ENCODE measurements at regions not wholly inside any gene's neighbourhood (a gene's known extent, or its start where the extent isn't known, plus 50 kb on each side); places are given as distances from the start of the nearest gene placed in this dataset.

DNA sequence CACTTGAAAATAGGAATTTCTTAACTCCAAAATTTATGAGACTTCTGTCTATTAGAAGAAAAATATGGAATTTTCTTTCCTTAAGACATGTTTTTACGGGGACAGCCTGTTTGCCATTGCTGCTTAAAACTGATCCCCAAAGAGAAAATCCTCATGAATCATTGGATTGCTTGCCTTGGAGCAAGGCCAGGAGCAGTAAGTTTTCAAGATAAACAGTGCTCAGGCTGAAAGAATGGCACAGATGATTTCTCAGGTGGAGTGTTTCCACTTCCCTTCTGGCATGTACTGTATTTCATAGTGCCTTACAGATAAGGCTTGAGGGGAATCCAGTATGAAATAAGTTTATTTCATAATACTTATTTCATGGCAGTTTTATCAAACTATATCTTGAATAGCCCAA lies 74.3 kb upstream of the MMADHC start:
- Mint-ChIP-seq H3K4me1 (peaks cover 1 to 2% of the 10 kb centered on the region in 2 experiments), H3K27me3 (ENCODE audit: low read depth) (no peaks in the 10 kb centered on the region), H3K27ac (no peak overlapping the region), H3K9me3 (peaks cover 0 to 4% of the 10 kb centered on the region in 2 experiments; a peak in 1 of 5 replicates), H3K36me3 (ENCODE audit: insufficient read depth in 1 of 3, low read depth in 3 of 3) (no peaks in the 10 kb centered on the region), H3K4me3 (no peak overlapping the region)
- no peak overlapping the region for H2BK20ac ChIP-seq (ENCODE audit: low read depth, low read length, poor library complexity, severe bottlenecking)
- WGBS (ENCODE audit: extremely low coverage, insufficient read length, low lambda C conversion rate) = no CpG with 5 or more reads among the region's 1 CpG
- no peak for DNase-seq
- H3K4me1 ChIP-seq (ENCODE audit: insufficient read depth, low read length) = no peaks in the 10 kb centered on the region
- H3K79me2 ChIP-seq (ENCODE audit: insufficient read depth, low read length) = no peaks in the 10 kb centered on the region
- H3K79me1 ChIP-seq (ENCODE audit: insufficient read depth, low read depth, low read length, poor library complexity, severe bottlenecking) = no peaks in the 10 kb centered on the region
- no peak overlapping the region for H4K91ac ChIP-seq (ENCODE audit: insufficient read length, low read depth, low read length)
- no peak overlapping the region for H3K23ac ChIP-seq (ENCODE audit: insufficient read length, low read depth, low read length)
- H3K56ac ChIP-seq (ENCODE audit: insufficient read length, low read depth, low read length) = no peak overlapping the region
- H3K4me2 ChIP-seq (ENCODE audit: insufficient read depth, insufficient read length, low read length) = no peak overlapping the region
- no peaks in the 10 kb centered on the region for H3K27me3 ChIP-seq (ENCODE audit: insufficient read depth, low read length)
- H3T11ph ChIP-seq (ENCODE audit: low read length) = no peak overlapping the region
- H4K20me1 ChIP-seq (ENCODE audit: control insufficient read depth, insufficient read depth, insufficient read length) = no peaks in the 10 kb centered on the region
- H4K8ac ChIP-seq (replicated peaks; ENCODE audit: insufficient read length, low read depth, low read length) = no peak overlapping the region
- H2AK5ac ChIP-seq (ENCODE audit: insufficient read length, low read length) = no peak overlapping the region
- H2AFZ ChIP-seq (ENCODE audit: low read length) = no peak overlapping the region
- H2BK12ac ChIP-seq (ENCODE audit: insufficient read length, low read depth, low read length) = no peak overlapping the region
- no peak overlapping the region for H3K18ac ChIP-seq (ENCODE audit: insufficient read length, low read depth, low read length)
- no peak overlapping the region for H2BK5ac ChIP-seq (ENCODE audit: insufficient read length, low read length)
- no peak overlapping the region for H3K27ac ChIP-seq (ENCODE audit: insufficient read length, low read depth, low read length)
- H3K14ac ChIP-seq (ENCODE audit: insufficient read depth, low read length) = no peak overlapping the region
- H2BK15ac ChIP-seq (ENCODE audit: low read depth, low read length) = no peak overlapping the region
- H3K9me3 ChIP-seq (ENCODE audit: control insufficient read depth, low read depth, low read length) = no peaks in the 10 kb centered on the region
- H3K4ac ChIP-seq (ENCODE audit: low read depth, low read length) = no peak overlapping the region
- H3K23me2 ChIP-seq (ENCODE audit: insufficient read length, low read depth, low read length, poor library complexity, severe bottlenecking) = no peaks in the 10 kb centered on the region
- no peak overlapping the region for H4K5ac ChIP-seq (ENCODE audit: insufficient read length, low read depth, low read length)
- no peak overlapping the region for H2BK120ac ChIP-seq (ENCODE audit: low read depth, low read length, poor library complexity, severe bottlenecking)
- TF ChIP-seq, protein P1, sequence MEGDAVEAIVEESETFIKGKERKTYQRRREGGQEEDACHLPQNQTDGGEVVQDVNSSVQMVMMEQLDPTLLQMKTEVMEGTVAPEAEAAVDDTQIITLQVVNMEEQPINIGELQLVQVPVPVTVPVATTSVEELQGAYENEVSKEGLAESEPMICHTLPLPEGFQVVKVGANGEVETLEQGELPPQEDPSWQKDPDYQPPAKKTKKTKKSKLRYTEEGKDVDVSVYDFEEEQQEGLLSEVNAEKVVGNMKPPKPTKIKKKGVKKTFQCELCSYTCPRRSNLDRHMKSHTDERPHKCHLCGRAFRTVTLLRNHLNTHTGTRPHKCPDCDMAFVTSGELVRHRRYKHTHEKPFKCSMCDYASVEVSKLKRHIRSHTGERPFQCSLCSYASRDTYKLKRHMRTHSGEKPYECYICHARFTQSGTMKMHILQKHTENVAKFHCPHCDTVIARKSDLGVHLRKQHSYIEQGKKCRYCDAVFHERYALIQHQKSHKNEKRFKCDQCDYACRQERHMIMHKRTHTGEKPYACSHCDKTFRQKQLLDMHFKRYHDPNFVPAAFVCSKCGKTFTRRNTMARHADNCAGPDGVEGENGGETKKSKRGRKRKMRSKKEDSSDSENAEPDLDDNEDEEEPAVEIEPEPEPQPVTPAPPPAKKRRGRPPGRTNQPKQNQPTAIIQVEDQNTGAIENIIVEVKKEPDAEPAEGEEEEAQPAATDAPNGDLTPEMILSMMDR (conservative IDR thresholded peaks at IDR 0.05) = no peak
- H3K9ac ChIP-seq (ENCODE audit: extremely low read depth, insufficient read length, low read length) = no peak overlapping the region
